ENCODE measurements at regions not wholly inside any gene's neighbourhood (a gene's known extent, or its start where the extent isn't known, plus 50 kb on each side); places are given as distances from the start of the nearest gene placed in this dataset.

- TF ChIP-seq MAFK (IDR thresholded peaks at IDR 0.05; ENCODE audit: partially characterized antibody) (no peak), HOXA7 (CRISPR knock-in tag; IDR thresholded peaks at IDR 0.05) (no peak), CHD4 (IDR thresholded peaks at IDR 0.05; ENCODE audit: borderline replicate concordance) (no peak), RCOR1 (IDR thresholded peaks at IDR 0.05; ENCODE audit: low read depth, low read length) (no peak), HDAC2 (IDR thresholded peaks at IDR 0.05) (no peak), HMGXB4 (CRISPR knock-in tag; IDR thresholded peaks at IDR 0.05; ENCODE audit: borderline replicate concordance) (no peak)
Observed at GRCh38 chr22:44390613-44390970, 77.8 kb upstream of the SHISAL1 start (continued).

GRCh38 chr22:44389926-44390612 lies 77.3 kb upstream of the SHISAL1 start:
- no peak for FAIRE-seq
- Histone ChIP-seq H3K4me2 (no peak overlapping the region), H3K4me1 (peaks cover 10% of the 10 kb centered on the region; the same call in 1 of the 3 replicates), H3K4me3 (no peak overlapping the region), H3K27ac (no peak overlapping the region), H3K9me3 (no peaks in the 10 kb centered on the region)
- no peak for ATAC-seq
- TF ChIP-seq MAX (IDR thresholded peaks at IDR 0.05) (no peak), HES2 (IDR thresholded peaks at IDR 0.05) (no peak), TP53 (CRISPR knock-in tag; IDR thresholded peaks at IDR 0.05) (no peak), POLR2AphosphoS2 (conservative IDR thresholded peaks at IDR 0.05; ENCODE audit: low read length) (no peak), KDM1A (IDR thresholded peaks at IDR 0.05; ENCODE audit: low read depth) (no peak), HOXB13 (CRISPR knock-in tag; IDR thresholded peaks at IDR 0.05; ENCODE audit: low read depth) (no peak), POLR2A (IDR thresholded peaks at IDR 0.05; ENCODE audit: low read length) (no peak), ZFP36 (IDR thresholded peaks at IDR 0.05; ENCODE audit: borderline replicate concordance, partially characterized antibody) (no peak), RNF2 (IDR thresholded peaks at IDR 0.05; ENCODE audit: borderline replicate concordance, low read depth) (no peak)
- ChIA-PET CTCF (interaction anchor here (0.6 kb wide), 1 partner anchor 87 kb away, joined by 3 read pairs; no protein-coding TSS in a partner anchor), POLR2A (no interaction called here)
- WGBS (ENCODE audit: missing lambda C conversion rate), result 93% methylated on average over 4 of the region's 5 CpGs
- DNase-seq (ENCODE audit: low read depth in 1 of 2, low spot score in 1 of 2), result no peak

- no peaks in the 10 kb centered on the region for H3K9me3 ChIP-seq
- no peak overlapping the region for H3K27ac ChIP-seq
- ATAC-seq (no peak), DNase-seq (ENCODE audit: low read depth in 1 of 2, low spot score in 1 of 2) (no peak), FAIRE-seq (no peak)
- peaks cover 10% of the 10 kb centered on the region; the same call in 1 of the 3 replicates for H3K4me1 ChIP-seq
- ChIA-PET CTCF (interaction anchor here (1.8 kb wide), 1 partner anchor 235 kb away, joined by 4 read pairs; no protein-coding TSS in a partner anchor), POLR2A (no interaction called here)
- no peak overlapping the region for H3K4me2 ChIP-seq
- no peak overlapping the region for H3K4me3 ChIP-seq
- 79% methylated on average over 4 of the region's 8 CpGs for WGBS (ENCODE audit: missing lambda C conversion rate)
- TF ChIP-seq NPAS2 (CRISPR knock-in tag; IDR thresholded peaks at IDR 0.05; ENCODE audit: borderline replicate concordance), result no peak
- TF ChIP-seq ATOH8 (CRISPR knock-in tag; IDR thresholded peaks at IDR 0.05; ENCODE audit: low read depth), result no peak
- TF ChIP-seq SMC3 (IDR thresholded peaks at IDR 0.05), result no peak
- no peak for TF ChIP-seq RARB (CRISPR knock-in tag; IDR thresholded peaks at IDR 0.05)
- no peak for TF ChIP-seq FOSL2 (IDR thresholded peaks at IDR 0.05)
- TF ChIP-seq FOSL2 (CRISPR knock-in tag; IDR thresholded peaks at IDR 0.05), result no peak
- TF ChIP-seq ZC3H11A (IDR thresholded peaks at IDR 0.05), result no peak
- no peak for TF ChIP-seq JUNB (IDR thresholded peaks at IDR 0.05)
- no peak for TF ChIP-seq CBX2 (IDR thresholded peaks at IDR 0.05; ENCODE audit: borderline replicate concordance, low read depth)
- no peak for TF ChIP-seq ZNF302 (CRISPR knock-in tag; IDR thresholded peaks at IDR 0.05)
- TF ChIP-seq MYC (IDR thresholded peaks at IDR 0.05; ENCODE audit: borderline replicate concordance, low read length), result no peak
- no peak for TF ChIP-seq MAX (IDR thresholded peaks at IDR 0.05)
- TF ChIP-seq REST (IDR thresholded peaks at IDR 0.05), result no peak
- no peak for TF ChIP-seq PBX3 (IDR thresholded peaks at IDR 0.05)
- TF ChIP-seq CHD2 (IDR thresholded peaks at IDR 0.05; ENCODE audit: low read length, partially characterized antibody), result no peak
- no peak for TF ChIP-seq RNF2 (IDR thresholded peaks at IDR 0.05; ENCODE audit: borderline replicate concordance, low read depth)
Observed at GRCh38 chr22:44389181-44389580, 76.4 kb upstream of the SHISAL1 start.
